GM23248 (cell line): ENCODE measurements at regions not wholly inside any gene's neighbourhood (a gene's known extent, or its start where the extent isn't known, plus 50 kb on each side); places are given as distances from the start of the nearest gene placed in this dataset.

Experiments
- DNase-seq: peaks from one replicate; pipeline ENCODE4 v3.0.0-alpha.2; 2015
- H2AFZ ChIP-seq: fragments of 200-600 bp; sonication (generic); 2 replicates; pipeline ENCODE4 v1.6.1; 2016; ENCODE audit warnings: antibody characterized with exemption
- H3F3A ChIP-seq: fragments of 200-600 bp; sonication (generic); 2 replicates; pipeline ENCODE4 v1.6.1; 2016; ENCODE audit warnings: mild to moderate bottlenecking, antibody characterized with exemption, mixed run types; ENCODE audit not compliant: insufficient read depth
- H3K27ac ChIP-seq: fragments of 200-600 bp; sonication (generic); 2 replicates; pipeline ENCODE4 v1.5.1; 2016; ENCODE audit warnings: mild to moderate bottlenecking
- H3K27me3 ChIP-seq: fragments of 200-600 bp; sonication (generic); replicated peaks from 2 replicates; pipeline ENCODE4 v1.6.1; 2016; ENCODE audit warnings: mild to moderate bottlenecking; ENCODE audit not compliant: insufficient read depth
- H3K36me3 ChIP-seq: fragments of 200-600 bp; sonication (generic); 2 replicates; pipeline ENCODE4 v1.6.1; 2016; ENCODE audit warnings: low read depth, mild to moderate bottlenecking
- H3K4me1 ChIP-seq: fragments of 200-600 bp; sonication (generic); 2 replicates; pipeline ENCODE4 v1.6.1; 2016; ENCODE audit warnings: mild to moderate bottlenecking; ENCODE audit not compliant: insufficient read depth
- H3K4me2 ChIP-seq: fragments of 200-600 bp; sonication (generic); one replicate; pipeline ENCODE4 v1.6.1; 2016; ENCODE audit warnings: mild to moderate bottlenecking; ENCODE audit not compliant: unreplicated experiment
- H3K4me3 ChIP-seq: fragments of 200-600 bp; sonication (generic); 2 replicates; pipeline ENCODE4 v1.5.1; 2016; ENCODE audit warnings: mild to moderate bottlenecking
- H3K79me2 ChIP-seq: fragments of 200-600 bp; sonication (generic); 2 replicates; pipeline ENCODE4 v1.6.1; 2016; ENCODE audit warnings: mild to moderate bottlenecking; ENCODE audit not compliant: insufficient read depth
- H3K9ac ChIP-seq: fragments of 200-600 bp; sonication (generic); 2 replicates; pipeline ENCODE4 v1.6.1; 2016; ENCODE audit warnings: mild to moderate bottlenecking
- H3K9me2 ChIP-seq: fragments of 200-600 bp; sonication (generic); 2 replicates; pipeline ENCODE4 v1.6.1; 2016; ENCODE audit warnings: mixed run types, mild to moderate bottlenecking, moderate library complexity; ENCODE audit not compliant: insufficient read depth
- H3K9me3 ChIP-seq: fragments of 200-600 bp; sonication (generic); one replicate; pipeline ENCODE4 v1.6.1; 2017; ENCODE audit warnings: low read depth
- H4K20me1 ChIP-seq: fragments of 200-600 bp; sonication (generic); 2 replicates; pipeline ENCODE4 v1.6.0; 2016; ENCODE audit not compliant: insufficient read depth
- EZH2 ChIP-seq: fragments of 200-600 bp; sonication (generic); IDR thresholded peaks from 2 replicates; pipeline ENCODE4 v1.6.1; 2018; ENCODE audit warnings: antibody characterized with exemption, mild to moderate bottlenecking; ENCODE audit not compliant: insufficient read depth, poor library complexity, severe bottlenecking
- EZH2phosphoT487 ChIP-seq: fragments of 200-600 bp; sonication (generic); IDR thresholded peaks from 2 replicates; pipeline ENCODE4 v1.6.1; 2018; ENCODE audit warnings: antibody characterized with exemption, moderate library complexity, mild to moderate bottlenecking, low read depth; ENCODE audit not compliant: insufficient read depth
- WGBS, 2 experiments: methylation state at CpG; one replicate each; pipeline ENCODE4 v1.1.6; 2015 to 2017; ENCODE audit warnings: low lambda C conversion rate in 2 of 2, low coverage in 1 of 2; ENCODE audit errors: missing lambda C conversion rate in 2 of 2; 5-methylcytosine and 5-hydroxymethylcytosine counted together
- in situ Hi-C: fragments of 300-500 bp; cut with MboI; formaldehyde crosslinking; loops from 2 replicates; pipeline ENCODE4 v1.15.0; 2020

DNA sequence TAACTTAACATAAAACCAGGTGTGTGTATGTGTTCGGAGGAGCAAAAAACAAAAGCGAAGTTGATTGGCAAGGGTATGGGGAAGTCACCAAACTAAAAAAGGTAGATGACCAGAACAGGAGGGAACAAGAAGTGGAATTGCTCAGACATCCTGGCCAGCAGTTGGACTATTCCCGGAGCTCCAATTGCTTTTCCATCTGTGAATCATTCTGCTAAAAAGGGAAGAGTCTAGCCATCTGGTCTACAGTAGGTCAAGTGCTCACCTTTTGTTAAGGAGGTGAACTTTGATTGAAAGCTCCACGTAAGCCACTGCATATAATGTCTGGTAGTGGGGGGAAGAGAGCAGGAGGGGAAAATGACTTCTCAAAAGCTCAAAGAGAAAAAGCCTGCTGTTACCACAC is 50.0 kb upstream of the BET1 start:
- Histone ChIP-seq H3K36me3 (no peaks in the 10 kb centered on the region), H3K79me2 (no peaks in the 10 kb centered on the region), H3K4me1 (peaks cover 4% of the 10 kb centered on the region; the same call in 1 of the 2 replicates), H3F3A (peaks cover 22% of the 10 kb centered on the region), H4K20me1 (no peaks in the 10 kb centered on the region), H3K27ac (no peak overlapping the region), H3K9me3 (no peaks in the 10 kb centered on the region), H3K4me2 (no peak overlapping the region), H2AFZ (no peak overlapping the region), H3K27me3 (no peaks in the 10 kb centered on the region), H3K4me3 (no peak overlapping the region), H3K9ac (no peak overlapping the region), H3K9me2 (no peaks in the 10 kb centered on the region)
- WGBS, 2 experiments, result 57 to 60% methylated on average over 4 of the region's 4 CpGs
- no peak for DNase-seq
- in situ Hi-C loops, result no loop called here
- TF ChIP-seq EZH2phosphoT487, result no peak
- TF ChIP-seq EZH2, result no peak

DNA sequence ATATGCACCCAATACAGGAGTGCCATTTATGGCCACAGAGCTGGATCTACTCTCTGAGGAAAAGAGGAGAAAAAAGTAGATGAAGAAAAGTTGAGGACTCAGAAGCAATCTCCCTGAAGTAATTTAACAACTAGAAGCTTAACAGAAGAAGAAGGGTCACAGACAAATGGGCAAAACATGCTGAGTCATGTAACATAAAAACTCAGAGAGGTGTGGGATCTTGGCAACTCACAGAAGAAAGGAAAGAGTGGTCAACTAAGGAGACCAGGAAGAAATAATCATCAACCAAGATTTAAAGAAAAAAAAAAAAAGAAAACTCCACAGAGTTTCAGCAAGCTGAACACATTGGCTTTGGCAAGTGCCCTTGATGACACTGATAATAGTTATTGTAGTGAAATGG is 51.8 kb upstream of the BET1 start:
- H3K79me2 ChIP-seq, result no peaks in the 10 kb centered on the region
- no peaks in the 10 kb centered on the region for H3K27me3 ChIP-seq
- no peaks in the 10 kb centered on the region for H3K36me3 ChIP-seq
- peak overlapping the region; percentile 61 for H3K27ac ChIP-seq
- no peaks in the 10 kb centered on the region for H3K9me3 ChIP-seq
- no peak for TF ChIP-seq EZH2phosphoT487
- TF ChIP-seq EZH2, result no peak
- H3K4me1 ChIP-seq, result peaks cover 15% of the 10 kb centered on the region
- H4K20me1 ChIP-seq, result no peaks in the 10 kb centered on the region
- H3K4me2 ChIP-seq, result no peak overlapping the region
- H3F3A ChIP-seq, result peaks cover 40% of the 10 kb centered on the region
- in situ Hi-C loops, result no loop called here
- no peak overlapping the region for H2AFZ ChIP-seq
- H3K9me2 ChIP-seq, result no peaks in the 10 kb centered on the region
- H3K9ac ChIP-seq, result no peak overlapping the region
- peak; percentile 12 for DNase-seq
- H3K4me3 ChIP-seq, result no peak overlapping the region

DNA sequence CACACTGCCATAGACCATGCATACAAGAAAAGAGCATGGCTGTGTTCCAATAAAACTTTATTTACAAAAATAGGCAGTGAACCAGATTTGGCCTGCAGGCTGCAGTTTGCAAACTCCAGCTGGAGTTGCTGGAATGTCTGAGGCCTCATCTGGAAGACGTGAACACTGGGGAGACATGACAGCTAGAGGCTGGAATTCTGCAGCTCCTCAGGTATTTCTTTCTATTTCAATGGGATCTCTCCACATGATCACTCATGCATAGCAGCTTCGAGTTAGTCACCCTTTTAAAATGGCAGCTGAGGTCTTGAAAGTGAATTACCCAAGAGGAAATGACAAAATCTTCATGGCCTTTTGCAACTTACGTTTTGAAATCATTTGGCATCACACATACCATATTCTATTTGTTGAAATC is 52.6 kb upstream of the BET1 start:
- no peak overlapping the region for H2AFZ ChIP-seq
- no peak overlapping the region for H3K4me2 ChIP-seq
- H3K9me2 ChIP-seq, result no peaks in the 10 kb centered on the region
- H3F3A ChIP-seq, result peaks cover 49% of the 10 kb centered on the region
- DNase-seq, result peak; percentile 90
- no peak overlapping the region for H3K9ac ChIP-seq
- peak overlapping the region; percentile 61 for H3K27ac ChIP-seq
- no peaks in the 10 kb centered on the region for H3K36me3 ChIP-seq
- TF ChIP-seq EZH2 (no peak), EZH2phosphoT487 (no peak)
- no peak overlapping the region for H3K4me3 ChIP-seq
- no peaks in the 10 kb centered on the region for H3K9me3 ChIP-seq
- no peaks in the 10 kb centered on the region for H4K20me1 ChIP-seq
- H3K4me1 ChIP-seq, result peaks cover 23% of the 10 kb centered on the region
- H3K27me3 ChIP-seq, result no peaks in the 10 kb centered on the region
- WGBS, 2 experiments, result 2% methylated on average over 3 of the region's 3 CpGs
- in situ Hi-C loops, result no loop called here
- no peaks in the 10 kb centered on the region for H3K79me2 ChIP-seq

DNA sequence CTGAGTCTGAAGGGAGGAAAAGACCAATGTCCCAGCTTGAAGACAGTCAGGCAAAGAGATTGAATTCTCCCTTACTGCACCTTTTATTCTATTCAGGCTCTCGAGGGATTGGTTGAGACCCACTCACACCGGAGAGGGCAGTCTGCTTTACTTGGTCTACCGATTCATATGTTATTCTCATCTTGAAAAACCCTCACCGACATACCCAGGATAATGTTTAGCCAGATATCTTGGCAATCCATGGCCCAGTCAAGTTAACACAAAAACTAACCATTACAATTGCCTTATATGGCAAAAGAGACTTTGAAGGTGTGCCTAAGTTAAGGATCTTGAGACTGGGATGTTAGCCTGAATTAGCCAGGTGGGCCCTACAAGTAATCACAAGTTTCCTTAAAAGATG is 53.8 kb upstream of the BET1 start:
- no peak overlapping the region for H2AFZ ChIP-seq
- no peaks in the 10 kb centered on the region for H4K20me1 ChIP-seq
- in situ Hi-C loops, result no loop called here
- H3K27ac ChIP-seq, result no peak overlapping the region
- TF ChIP-seq EZH2 (no peak), EZH2phosphoT487 (no peak)
- H3K4me3 ChIP-seq, result no peak overlapping the region
- H3K4me1 ChIP-seq, result peaks cover 35% of the 10 kb centered on the region
- H3K9me3 ChIP-seq, result no peaks in the 10 kb centered on the region
- 99 to 100% methylated on average over 4 of the region's 4 CpGs for WGBS, 2 experiments
- H3K79me2 ChIP-seq, result no peaks in the 10 kb centered on the region
- H3K9me2 ChIP-seq, result peaks cover under 1% of the 10 kb centered on the region; the same call in 1 of the 2 replicates
- no peak overlapping the region for H3K4me2 ChIP-seq
- H3K27me3 ChIP-seq, result no peaks in the 10 kb centered on the region
- peaks cover 57% of the 10 kb centered on the region for H3F3A ChIP-seq
- H3K36me3 ChIP-seq, result no peaks in the 10 kb centered on the region
- H3K9ac ChIP-seq, result no peak overlapping the region
- no peak for DNase-seq

DNA sequence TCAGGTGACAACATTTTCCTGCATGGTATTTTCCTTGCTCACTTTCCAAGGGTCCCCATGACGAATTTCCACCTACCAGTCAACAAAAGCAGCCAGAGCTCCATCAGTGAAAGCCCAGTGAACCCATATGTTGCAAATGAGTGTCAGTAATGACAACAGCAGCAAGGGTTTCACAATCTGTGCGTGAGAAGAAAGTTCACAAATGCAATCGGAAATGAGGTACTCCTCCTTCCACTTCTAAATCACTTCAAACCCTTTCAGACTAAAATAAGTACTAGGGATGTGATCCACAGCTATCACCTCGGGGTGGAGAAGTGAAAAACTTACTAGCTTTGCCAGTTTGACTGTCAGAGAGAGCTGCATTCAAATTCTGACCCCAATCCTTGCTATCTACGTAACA is 55.6 kb upstream of the BET1 start:
- Histone ChIP-seq H3K4me1 (peaks cover 53% of the 10 kb centered on the region), H3K27me3 (no peaks in the 10 kb centered on the region), H3K36me3 (no peaks in the 10 kb centered on the region), H3K9ac (peak overlapping the region; percentile 53), H3K27ac (peak overlapping the region; percentile 83), H4K20me1 (no peaks in the 10 kb centered on the region), H3K4me3 (no peak overlapping the region), H2AFZ (peak overlapping the region; percentile 8; the same call in 1 of the 2 replicates), H3K9me3 (no peaks in the 10 kb centered on the region), H3K9me2 (peaks cover 6% of the 10 kb centered on the region; the same call in 1 of the 2 replicates), H3K4me2 (no peak overlapping the region), H3K79me2 (no peaks in the 10 kb centered on the region), H3F3A (peaks cover 63% of the 10 kb centered on the region)
- no peak for TF ChIP-seq EZH2phosphoT487
- TF ChIP-seq EZH2, result no peak
- in situ Hi-C loops, result no loop called here
- peak; percentile 79 for DNase-seq
- 59 to 67% methylated on average over 5 of the region's 5 CpGs for WGBS, 2 experiments
